ENCODE measurements at regions not wholly inside any gene's neighbourhood (a gene's known extent, or its start where the extent isn't known, plus 50 kb on each side); places are given as distances from the start of the nearest gene placed in this dataset.
"Not testable (repeated sequence)": the region's sequence is repeated elsewhere in the genome, so short reads cannot be mapped to it uniquely, and the experiment has no call there.

DNA sequence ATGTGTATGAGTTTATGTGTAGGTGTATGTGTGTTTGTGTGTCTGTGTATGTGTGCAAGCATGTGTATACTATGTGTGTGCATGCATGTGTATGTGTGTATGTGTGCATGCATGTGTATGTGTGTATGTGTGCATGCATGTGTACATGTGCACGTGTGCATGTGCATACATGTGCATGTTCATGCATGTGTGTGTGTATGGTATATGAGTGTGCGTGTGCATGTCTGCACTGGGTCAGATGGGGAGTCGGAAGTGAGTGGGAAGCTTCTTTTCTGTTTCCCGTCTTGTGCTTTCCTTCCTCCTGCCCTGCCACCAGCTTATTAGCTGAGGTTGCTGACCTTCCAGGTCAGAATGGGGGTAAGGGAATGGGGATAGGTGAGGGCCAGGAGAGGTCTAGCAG lies 174.7 kb downstream of the MAP2K4 start:
- DNase-seq (ENCODE audit: low spot score in 2 of 2): no peak
- FAIRE-seq: no peak

DNA sequence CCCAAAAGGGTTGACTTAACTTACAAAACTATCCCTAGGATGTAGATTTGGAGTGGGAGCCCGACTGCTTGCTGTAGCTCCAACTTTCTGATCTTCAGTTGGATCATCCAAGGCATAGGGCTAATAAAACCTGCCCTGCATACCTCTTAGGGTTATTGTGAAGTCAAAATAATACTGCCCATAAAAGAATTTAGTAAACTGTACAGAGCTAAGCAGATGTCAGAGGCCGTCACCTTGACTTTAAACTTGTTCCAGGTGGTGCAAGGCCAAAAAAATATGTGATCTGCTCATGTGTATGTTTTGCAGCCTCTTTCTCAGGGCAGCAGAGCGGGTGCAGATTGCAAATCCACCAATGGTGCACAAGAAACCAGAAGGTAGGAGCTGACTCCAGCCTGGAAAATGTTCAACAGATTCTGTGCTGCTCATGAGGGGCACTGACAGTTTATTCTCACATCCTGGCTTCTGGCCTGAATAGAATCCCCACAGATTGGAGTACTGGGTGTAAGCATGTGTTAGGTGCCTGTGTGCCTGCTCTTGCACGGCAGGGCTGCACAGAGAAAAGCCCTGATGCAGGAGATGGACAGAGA lies 180.7 kb downstream of the MAP2K4 start:
- no peak for FAIRE-seq

DNA sequence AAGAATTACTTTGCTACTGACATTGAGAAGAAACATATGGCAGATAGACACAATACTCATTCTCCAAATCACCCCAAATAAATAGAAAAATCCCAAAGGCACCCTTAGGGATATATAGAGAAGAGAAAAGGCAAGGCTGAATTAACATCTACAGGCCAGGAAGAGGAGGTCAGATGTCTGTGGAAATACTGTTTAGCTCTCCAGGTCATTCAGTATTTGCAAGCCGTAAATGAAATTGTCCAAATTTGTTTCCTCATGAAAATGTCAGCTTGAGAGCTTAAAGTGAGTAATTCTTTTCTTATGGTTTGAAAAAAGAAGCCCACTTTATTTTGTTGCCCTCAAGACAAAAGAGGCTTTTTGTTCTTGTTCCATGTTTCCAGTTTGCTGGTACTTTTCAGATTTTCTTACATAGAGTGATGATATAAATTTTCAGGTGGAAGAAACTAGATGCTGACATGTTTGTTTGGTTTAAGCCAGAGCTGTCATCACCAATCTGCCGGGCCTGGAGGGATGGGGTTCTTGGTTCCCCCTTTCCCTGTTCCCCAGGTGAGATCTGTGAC lies 189.0 kb downstream of the MAP2K4 start:
- no peak for DNase-seq (ENCODE audit: low spot score in 2 of 2)
- no peak for FAIRE-seq

More for the DNA sequence above, 180.7 kb downstream of the MAP2K4 start:
- DNase-seq (ENCODE audit: low spot score in 2 of 2): no peak

DNA sequence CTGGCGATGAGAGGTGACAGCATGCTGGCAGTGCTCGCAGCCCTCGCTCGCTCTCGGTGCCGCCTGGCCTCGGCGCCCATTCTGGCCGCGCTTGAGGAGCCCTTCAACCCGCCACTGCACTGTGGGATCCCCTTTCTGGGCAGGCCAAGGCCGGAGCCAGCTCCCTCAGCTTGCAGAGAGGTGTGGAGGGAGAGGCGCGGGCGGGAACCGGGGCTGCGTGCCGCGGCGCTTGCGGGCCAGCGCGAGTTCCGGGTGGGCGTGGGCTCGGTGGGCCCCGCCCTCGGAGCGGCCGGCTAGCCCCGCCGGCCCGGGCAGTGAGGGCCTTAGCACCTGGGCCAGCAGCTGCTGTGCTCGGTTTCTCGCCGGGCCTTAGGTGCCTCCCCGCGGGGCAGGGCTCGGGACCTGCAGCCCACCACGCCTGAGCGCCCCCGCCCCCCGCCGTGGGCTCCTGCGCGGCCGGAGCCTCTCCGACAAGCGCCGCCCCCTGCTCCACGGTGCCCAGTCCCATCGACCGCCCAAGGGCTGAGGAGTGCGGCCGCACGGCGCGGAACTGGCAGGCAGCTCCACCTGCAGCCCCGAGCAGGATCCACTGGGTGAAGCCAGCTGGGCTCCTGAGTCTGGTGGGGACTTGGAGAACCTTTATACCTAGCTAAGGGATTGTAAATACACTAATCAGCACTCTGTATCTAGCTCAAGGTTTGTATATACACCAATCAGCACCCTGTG lies 200.2 kb downstream of the MAP2K4 start:
- FAIRE-seq; DNase-seq (ENCODE audit: low spot score in 2 of 2): not testable (repeated sequence)

DNA sequence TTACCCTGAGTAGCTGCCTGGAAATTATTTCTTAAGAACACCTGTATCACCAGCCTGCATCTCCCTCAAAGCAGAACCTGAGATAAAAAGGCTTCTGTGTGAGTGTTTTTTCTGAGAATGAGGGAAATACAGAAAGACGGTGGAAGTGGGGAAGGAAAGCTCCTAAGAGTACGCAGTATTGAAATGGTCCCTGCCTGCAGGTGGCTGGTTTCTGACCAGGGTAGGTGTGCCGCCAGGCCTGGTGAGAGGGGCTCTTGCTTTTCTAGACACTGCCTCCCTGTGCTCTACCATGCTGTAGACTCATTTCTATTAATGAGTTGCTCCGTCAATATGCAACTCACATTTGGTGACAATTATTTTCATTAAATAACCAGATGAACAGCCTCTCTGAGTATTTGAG lies 201.7 kb downstream of the MAP2K4 start:
- no peak for FAIRE-seq
- DNase-seq (ENCODE audit: low spot score in 2 of 2): no peak

DNA sequence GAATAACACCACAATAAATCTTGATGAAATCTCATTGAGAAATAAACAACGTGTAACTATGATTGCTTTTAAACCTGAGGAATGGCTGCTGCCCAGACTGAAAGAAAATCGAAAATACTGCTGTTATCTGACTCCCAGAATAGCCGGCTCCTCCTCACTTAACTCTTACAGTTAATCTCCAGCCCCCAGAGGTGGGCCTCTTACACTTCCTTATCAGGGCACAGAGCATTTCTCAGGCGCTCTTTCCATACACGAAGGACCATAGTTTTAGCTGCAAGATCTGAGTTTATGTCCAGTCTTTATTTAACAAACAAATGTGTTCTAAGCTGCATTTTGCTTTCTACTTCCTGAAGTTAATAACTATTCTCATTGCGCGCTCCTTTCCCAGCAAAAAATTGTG lies 206.9 kb downstream of the MAP2K4 start:
- no peak for DNase-seq (ENCODE audit: low spot score in 2 of 2)
- no peak for FAIRE-seq

DNA sequence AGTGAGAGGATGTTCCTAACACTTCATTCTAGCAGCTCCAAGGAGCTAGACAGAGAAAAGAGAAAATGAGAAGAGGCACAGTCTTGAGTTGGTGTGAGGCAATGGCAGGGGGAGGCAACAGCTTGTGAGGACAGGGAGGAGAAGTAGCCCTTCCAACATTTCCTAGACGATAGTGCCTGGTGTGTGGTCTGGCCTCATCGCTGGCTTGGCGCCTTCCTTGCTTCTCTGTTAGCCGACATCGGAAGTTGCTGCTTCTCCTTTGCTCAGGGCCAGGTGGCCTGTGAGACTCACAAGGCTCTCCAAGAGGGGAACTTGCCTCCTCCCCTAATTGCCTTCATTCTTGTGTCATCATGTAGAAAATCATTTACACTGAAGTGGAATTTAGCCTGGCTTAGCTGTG lies 208.7 kb downstream of the MAP2K4 start:
- DNase-seq (ENCODE audit: low spot score in 2 of 2) (no peak), FAIRE-seq (no peak)

DNA sequence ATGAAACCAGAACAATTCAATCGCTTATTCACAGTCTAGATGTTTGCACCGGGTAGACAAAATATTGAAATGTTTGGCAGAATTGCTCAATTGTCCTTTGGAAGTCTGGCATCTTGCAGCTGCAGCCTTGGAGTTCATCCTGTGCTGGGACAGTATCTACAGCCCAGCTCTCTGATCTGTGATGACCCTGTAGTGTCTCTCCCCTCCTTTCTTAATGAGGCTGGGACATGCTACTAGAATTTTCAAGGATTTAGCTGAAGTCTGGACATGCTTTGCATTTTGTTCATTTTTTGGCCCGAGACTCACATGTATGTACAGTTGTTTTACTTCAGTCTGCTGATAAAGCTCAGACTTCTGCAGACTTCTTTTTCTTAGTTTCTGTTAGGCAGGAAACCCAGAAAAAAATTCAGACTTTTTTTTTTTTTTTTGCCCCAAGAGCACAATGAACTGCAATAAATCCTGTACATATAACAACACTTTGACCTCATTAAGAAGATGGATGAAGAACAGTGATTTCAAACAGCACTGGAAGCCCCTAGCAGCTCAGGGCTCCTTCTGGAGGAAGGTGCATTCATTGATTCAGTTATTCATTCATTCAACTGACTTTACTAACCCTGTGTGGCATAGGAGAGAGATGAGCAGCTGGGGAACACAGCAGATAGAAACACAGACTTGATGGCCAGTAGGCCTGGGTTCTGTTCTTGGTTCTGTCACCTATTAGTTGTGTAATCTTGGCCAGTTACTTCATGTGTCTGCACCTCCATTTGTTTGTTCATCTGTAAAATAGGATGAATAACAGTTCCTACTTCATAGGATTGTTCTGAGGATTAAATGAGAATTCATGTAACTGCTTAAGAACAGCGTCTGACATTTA lies 210.0 kb downstream of the MAP2K4 start:
- DNase-seq (ENCODE audit: low spot score in 2 of 2) (no peak), FAIRE-seq (no peak)

DNA sequence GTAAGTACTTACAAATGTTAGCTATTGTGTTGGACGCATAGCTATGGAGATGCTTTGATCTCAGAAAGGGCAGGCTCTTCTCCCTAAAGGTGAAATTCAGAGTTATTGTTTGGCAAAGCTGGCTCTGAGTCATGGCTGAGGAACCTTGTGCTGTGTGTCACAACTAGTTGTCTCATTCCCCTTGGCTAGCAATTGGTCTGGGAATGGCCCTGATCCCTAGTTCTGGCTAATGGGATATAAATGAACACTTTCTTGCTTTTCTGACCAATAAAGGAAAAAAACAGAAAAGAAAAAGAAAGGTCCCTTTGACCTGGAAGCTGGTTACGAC lies 210.6 kb downstream of the MAP2K4 start:
- no peak for FAIRE-seq

DNA sequence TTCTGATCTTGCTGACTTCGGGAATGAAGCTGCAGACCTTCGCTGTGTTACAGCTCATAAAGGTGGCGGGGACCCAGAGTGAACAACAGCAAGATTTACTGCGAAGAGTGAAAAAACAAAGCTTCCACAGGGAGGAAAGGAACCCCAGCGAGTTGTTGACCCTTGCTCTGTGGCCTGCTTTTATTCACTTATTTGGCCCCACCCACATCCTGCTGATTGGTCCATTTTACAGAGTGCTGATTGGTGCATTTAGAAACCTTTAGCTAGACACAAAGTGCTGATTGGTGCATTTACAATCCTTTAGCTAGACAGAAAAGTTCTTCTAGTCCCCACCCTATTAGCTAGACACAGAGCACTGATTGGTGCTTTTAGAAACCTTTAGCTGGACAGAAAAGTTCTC lies 218.3 kb downstream of the MAP2K4 start:
- not testable (repeated sequence) for FAIRE-seq; DNase-seq (ENCODE audit: low spot score in 2 of 2)

More for the DNA sequence above, 210.6 kb downstream of the MAP2K4 start:
- no peak for DNase-seq (ENCODE audit: low spot score in 2 of 2)

DNA sequence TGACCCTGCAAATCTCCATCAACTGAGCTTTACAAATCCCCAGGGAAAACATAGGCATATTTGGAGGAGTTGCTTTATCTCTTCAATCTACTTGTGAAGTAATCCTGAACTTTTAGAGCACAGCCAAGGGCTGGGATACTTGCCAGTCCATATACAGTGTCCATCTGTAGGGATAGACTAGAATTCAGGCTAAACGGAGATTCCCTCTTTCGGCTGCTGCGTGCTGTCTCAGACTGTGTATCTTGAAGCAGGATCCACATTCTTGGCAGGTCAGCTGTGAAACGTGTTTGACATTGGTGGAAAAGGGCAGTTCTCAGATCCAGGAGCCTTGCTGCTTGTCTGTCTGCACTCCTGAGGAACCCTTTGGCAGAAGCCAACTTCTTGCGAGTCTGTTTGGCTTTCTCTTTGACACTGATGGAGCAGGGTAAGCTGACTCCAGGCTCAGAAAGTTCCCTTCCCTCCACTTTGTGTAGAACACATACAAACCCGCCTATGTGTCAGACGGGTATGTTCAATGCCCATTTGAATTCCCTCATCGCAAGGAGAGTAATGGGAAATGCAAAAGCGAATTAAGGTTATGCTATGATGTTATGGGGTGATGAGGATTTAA lies 221.8 kb downstream of the MAP2K4 start:
- DNase-seq (ENCODE audit: low spot score in 2 of 2) (no peak), FAIRE-seq (no peak)

DNA sequence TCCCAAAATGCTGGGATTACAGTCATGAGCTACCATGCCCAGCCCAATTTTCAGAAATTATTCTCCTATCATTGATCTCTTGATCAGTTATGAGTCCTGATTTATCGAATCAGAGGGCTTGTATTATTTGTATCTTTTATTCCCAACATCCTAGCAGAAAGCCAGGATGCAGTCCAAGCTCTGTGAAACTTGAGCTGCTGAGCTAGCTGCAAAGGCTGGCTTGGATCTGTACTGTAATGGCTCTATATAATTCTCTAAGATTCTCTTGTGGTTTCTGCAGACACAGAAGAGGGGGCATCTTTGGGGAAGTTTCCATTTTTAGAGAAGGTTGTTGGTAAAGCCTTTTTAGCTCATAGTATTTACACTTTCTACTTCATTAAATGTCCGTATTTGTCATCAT lies 227.1 kb downstream of the MAP2K4 start:
- DNase-seq (ENCODE audit: low spot score in 2 of 2) (no peak), FAIRE-seq (no peak)

DNA sequence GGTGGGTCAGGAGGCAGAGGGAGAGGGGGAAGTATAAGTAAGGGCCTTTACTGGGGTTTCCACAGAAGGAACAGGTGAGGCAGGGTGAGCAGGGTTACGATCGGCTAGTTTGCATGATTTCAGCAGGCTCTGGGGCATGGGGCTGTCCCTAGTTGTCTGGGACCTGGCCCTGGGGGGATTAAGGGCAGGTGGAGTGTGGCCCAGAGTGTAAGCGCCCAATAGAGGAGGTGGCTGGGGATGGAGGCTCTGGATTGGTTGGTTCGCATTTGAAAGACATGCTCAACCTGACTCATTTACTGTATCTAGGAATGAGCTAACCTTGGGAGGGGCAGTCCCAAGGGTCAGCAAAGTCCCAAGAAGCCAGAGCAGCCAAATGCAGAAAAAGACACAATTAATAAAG lies 230.3 kb downstream of the MAP2K4 start:
- FAIRE-seq: no peak
- DNase-seq (ENCODE audit: low spot score in 2 of 2): no peak

DNA sequence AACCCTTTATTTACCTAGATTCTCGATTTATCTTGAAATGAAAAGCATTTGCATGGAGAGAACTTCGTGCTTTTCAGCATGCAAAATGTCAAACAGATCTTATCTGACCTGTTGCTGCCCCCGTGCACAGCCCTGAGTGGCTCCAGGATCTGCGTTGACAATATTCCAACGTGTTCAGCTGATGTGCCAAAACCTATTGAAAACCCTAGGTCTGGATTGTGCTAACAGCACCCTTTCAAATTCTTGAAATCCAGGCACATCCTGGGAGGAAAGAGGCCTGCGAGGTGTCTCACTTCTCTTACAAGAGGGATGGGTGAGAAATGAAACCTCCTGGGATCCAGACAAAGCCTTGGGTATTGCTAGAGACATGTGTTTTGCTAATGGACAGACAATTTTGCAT lies 231.8 kb downstream of the MAP2K4 start:
- DNase-seq (ENCODE audit: low spot score in 2 of 2) (no peak), FAIRE-seq (no peak)

DNA sequence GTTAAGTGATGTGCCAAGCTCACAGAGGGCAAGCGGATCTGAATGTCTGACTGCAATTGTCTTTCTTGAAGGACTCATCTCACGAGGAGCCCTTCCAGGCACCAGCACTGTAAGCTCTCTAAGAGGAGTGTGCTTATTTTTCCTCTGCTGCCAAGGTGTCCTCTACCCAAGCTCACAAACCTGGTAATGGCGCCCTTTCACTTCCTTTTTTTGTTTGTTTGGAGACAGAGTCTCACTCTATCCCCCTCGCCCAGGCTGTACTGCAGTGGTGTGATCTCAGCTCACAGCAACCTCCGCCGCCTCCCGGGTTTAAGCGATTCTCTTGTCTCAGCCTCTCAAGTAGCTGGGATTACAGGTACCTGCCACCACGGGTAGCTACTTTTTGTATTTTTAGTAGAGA lies 233.8 kb downstream of the MAP2K4 start:
- FAIRE-seq: no peak
- DNase-seq (ENCODE audit: low spot score in 2 of 2): no peak

DNA sequence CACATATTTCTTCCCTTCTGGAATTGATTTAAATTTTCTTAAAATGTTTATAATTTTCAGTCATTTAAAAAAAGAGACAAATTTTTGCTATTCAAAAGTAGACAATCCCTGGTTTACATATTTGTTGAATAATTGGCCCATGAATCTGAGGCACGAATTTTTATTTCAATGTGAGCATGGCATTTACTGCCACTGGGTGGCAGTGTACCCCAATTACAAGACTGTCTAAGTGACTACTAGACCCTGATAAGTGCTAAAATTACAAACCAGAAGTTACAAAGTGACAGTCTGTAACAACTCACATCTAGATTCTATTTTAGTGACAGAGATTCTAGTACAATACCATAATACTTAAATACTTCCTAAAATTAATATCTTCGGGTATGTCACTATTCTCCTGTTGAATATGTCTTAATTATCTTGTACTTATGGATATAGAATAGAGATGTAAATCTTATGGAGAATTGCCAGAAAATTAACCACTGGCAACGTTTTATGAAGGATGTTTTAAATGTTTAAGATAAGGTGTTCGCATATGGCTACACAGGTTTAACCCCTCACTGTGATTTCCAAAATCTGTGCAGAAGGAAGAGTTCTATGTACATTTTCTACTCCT lies 235.8 kb downstream of the MAP2K4 start:
- peak; percentile 79 for FAIRE-seq

DNA sequence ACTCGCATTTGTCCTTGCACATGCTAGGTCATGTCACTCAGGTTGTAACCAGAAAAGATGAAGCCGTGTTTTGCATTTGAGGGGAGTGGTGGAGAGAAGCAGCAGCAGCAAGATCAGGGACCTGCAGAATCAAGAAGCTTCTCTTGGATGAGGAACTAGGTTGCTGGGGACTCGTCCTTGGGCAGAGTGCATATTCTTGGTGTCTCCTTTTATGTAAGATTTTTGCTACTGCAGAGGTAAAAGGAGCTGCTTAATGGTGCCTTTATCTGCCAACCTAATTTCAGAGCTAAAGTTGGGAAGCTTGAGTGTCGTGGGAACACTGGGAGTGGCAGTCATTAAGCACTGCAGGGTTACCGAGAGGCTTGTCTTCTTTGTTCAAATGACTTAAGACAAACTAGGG lies 236.5 kb downstream of the MAP2K4 start:
- FAIRE-seq (no peak), DNase-seq (ENCODE audit: low spot score in 2 of 2) (no peak)

More for the DNA sequence above, 235.8 kb downstream of the MAP2K4 start:
- DNase-seq (ENCODE audit: low spot score in 2 of 2): peak; percentile 4 to 44

DNA sequence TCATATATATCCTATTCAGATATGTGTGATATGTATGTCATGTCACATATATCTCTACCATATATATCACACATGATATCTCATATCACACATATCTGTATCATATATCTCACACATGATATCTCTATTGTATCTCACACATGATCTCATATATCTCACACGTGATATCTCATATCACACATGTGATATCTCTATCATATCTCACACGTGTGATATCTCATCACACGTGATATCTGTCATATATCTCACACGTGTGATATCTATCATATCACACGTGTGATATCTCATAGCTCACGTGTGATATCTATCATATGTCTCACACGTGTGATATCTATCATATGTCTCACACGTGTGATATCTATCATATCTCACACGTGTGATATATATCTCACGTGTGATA lies 240.7 kb downstream of the MAP2K4 start:
- FAIRE-seq: no peak

DNA sequence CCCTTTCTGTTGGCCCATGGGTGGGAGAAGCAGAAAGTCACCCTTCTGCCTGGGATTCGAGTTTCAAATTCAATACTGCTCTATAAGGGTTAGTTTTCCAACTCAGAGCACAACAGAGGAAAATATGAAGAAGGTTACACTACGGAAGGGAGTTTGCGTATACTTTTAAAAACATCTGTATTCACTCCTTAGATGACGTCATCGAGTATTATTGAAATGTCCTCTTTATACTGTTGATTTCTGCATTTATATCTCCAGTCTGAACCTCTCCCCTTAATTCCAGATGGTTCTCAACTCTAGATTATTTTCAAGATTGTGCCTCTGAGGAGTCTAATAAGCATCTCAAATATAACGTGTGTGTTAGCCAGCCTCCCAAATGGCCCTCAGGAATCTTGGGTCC lies 249.1 kb downstream of the MAP2K4 start:
- no peak for DNase-seq (ENCODE audit: low spot score in 2 of 2)
- FAIRE-seq: no peak

More for the DNA sequence above, 240.7 kb downstream of the MAP2K4 start:
- no peak for DNase-seq (ENCODE audit: low spot score in 2 of 2)

DNA sequence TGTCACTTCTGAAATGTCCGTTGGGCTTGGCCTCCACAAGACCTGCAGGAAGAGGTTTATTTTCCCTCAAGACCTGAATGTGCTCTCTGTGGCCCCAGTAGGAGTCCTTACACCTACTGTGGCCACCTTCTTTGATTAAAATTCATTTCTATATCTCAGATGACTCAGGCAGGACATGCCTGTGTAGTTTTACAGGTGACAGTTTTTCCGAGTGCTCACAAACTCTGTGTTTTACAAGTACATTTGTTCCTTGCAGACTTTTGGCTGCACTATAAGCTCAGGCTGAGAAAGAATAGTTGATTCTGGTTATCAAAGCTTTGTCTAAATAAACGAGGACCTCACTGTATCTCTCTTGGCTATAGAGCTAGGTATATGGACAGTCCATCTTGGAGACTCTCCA lies 257.1 kb downstream of the MAP2K4 start:
- FAIRE-seq (no peak), DNase-seq (ENCODE audit: low spot score in 2 of 2) (no peak)

Data from frontal cortex (tissue), 3 donors.